ENCODE measurements at regions not wholly inside any gene's neighbourhood (a gene's known extent, or its start where the extent isn't known, plus 50 kb on each side); places are given as distances from the start of the nearest gene placed in this dataset.

DNA sequence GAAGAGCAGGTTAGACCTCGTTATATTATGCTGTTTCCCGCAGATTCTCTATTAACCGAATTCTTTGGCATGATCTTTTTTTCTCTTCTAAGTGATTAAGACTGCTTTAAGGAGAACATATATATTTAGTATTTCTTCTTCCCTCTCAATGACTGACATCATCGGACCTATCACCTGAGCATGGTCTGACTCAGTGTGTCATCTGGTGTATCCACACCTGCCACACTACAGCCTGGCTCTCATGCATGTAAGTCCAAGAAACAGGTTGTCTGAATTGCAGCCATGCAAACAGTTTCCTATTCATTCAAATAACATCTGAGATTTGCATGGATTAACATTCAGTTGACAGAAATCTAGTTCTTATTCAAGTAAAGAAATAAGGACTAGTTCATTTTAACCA, 55.1 kb upstream of the CWC22 start:
- TF ChIP-seq, protein P1, sequence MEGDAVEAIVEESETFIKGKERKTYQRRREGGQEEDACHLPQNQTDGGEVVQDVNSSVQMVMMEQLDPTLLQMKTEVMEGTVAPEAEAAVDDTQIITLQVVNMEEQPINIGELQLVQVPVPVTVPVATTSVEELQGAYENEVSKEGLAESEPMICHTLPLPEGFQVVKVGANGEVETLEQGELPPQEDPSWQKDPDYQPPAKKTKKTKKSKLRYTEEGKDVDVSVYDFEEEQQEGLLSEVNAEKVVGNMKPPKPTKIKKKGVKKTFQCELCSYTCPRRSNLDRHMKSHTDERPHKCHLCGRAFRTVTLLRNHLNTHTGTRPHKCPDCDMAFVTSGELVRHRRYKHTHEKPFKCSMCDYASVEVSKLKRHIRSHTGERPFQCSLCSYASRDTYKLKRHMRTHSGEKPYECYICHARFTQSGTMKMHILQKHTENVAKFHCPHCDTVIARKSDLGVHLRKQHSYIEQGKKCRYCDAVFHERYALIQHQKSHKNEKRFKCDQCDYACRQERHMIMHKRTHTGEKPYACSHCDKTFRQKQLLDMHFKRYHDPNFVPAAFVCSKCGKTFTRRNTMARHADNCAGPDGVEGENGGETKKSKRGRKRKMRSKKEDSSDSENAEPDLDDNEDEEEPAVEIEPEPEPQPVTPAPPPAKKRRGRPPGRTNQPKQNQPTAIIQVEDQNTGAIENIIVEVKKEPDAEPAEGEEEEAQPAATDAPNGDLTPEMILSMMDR (IDR thresholded peaks at IDR 0.05): no peak

DNA sequence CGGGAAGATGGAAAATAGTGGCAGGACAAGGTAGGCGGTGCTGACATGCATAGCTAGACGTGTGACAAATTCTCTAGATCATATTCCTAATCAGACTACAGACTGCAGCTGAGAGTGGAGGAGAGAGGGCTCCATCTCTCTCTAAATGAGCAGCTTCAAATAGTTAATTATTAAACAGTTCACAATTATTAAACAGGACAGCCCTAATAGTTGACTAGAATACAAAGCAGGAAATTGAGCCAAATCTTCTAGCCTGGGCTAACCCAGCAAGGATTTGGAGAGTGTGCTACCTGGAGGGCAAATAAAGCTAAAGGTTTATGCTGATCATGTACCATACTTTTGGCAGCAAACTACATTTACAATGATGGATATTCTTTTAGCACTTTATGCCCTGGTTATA, 54.4 kb upstream of the CWC22 start:
- Histone ChIP-seq H3K27ac (no peak overlapping the region), H3K27me3 (peaks cover 5% of the 10 kb centered on the region), H3K4me3 (ENCODE audit: low read depth in 1 of 2, low read length in 1 of 2) (no peak overlapping the region), H3K36me3 (no peaks in the 10 kb centered on the region), H3K4me1 (ENCODE audit: control insufficient read depth in 1 of 2, insufficient read depth in 1 of 2, low read depth in 1 of 2, low read length in 1 of 2) (no peaks in the 10 kb centered on the region), H3K9me3 (no peaks in the 10 kb centered on the region)
- TF ChIP-seq, protein P1 (IDR thresholded peaks at IDR 0.05): no peak

More for the DNA sequence above, 55.1 kb upstream of the CWC22 start:
- Histone ChIP-seq H3K9me3 (no peaks in the 10 kb centered on the region), H3K27me3 (peaks cover 5% of the 10 kb centered on the region), H3K4me3 (ENCODE audit: low read depth in 1 of 2, low read length in 1 of 2) (no peak overlapping the region), H3K4me1 (ENCODE audit: control insufficient read depth in 1 of 2, insufficient read depth in 1 of 2, low read depth in 1 of 2, low read length in 1 of 2) (no peaks in the 10 kb centered on the region), H3K36me3 (no peaks in the 10 kb centered on the region), H3K27ac (no peak overlapping the region)

DNA sequence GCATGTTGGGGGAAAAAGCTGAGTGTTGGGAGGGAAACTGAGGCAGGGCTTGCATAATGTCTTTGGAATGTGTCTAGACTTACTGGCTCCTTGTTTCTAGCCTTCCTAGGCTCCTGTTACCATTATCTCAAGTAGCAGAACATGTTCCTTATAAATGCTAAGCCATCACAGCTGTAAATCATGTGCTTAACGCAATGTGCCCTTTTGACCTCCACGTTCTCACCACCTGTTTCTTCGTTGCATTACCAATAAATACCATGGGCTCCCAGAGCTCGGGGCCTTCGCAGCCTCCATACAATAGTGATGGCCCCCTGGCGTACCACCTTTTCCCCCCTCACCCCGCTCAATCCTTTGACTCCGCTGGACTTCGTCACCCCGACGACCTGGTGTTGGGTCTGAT, 54.0 kb upstream of the CWC22 start:
- Histone ChIP-seq H3K27ac (no peak overlapping the region), H3K4me1 (ENCODE audit: control insufficient read depth in 1 of 2, insufficient read depth in 1 of 2, low read depth in 1 of 2, low read length in 1 of 2) (no peaks in the 10 kb centered on the region), H3K9me3 (no peaks in the 10 kb centered on the region), H3K4me3 (ENCODE audit: low read depth in 1 of 2, low read length in 1 of 2) (no peak overlapping the region), H3K27me3 (peaks cover 5% of the 10 kb centered on the region), H3K36me3 (no peaks in the 10 kb centered on the region)
- TF ChIP-seq, protein P1 (IDR thresholded peaks at IDR 0.05): no peak

DNA sequence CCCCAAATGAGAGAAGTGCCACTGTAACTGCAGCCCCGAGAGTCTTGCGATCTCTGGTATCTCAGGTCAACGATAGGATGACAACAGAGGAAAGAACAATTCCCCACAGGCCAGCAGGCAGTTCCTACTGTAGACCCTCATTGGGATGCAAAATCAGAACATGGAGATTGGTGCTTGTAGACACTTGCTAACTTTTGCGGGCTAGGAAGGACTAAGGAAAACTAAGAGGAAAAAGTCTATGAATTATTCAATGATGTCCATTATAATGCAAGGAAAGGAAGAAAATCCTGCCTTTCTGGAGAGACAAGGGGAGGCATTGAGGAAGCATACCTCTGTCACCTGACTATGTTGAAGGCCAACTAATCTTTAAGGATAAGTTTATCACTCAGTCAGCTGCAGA, 51.9 kb upstream of the CWC22 start:
- H3K27ac ChIP-seq: no peak overlapping the region
- H3K4me1 ChIP-seq (ENCODE audit: control insufficient read depth in 1 of 2, insufficient read depth in 1 of 2, low read depth in 1 of 2, low read length in 1 of 2): no peaks in the 10 kb centered on the region
- H3K9me3 ChIP-seq: no peaks in the 10 kb centered on the region
- H3K36me3 ChIP-seq: no peaks in the 10 kb centered on the region
- peaks cover under 1% of the 10 kb centered on the region for H3K27me3 ChIP-seq
- TF ChIP-seq, protein P1 (IDR thresholded peaks at IDR 0.05): no peak
- no peak overlapping the region for H3K4me3 ChIP-seq (ENCODE audit: low read depth in 1 of 2, low read length in 1 of 2)

DNA sequence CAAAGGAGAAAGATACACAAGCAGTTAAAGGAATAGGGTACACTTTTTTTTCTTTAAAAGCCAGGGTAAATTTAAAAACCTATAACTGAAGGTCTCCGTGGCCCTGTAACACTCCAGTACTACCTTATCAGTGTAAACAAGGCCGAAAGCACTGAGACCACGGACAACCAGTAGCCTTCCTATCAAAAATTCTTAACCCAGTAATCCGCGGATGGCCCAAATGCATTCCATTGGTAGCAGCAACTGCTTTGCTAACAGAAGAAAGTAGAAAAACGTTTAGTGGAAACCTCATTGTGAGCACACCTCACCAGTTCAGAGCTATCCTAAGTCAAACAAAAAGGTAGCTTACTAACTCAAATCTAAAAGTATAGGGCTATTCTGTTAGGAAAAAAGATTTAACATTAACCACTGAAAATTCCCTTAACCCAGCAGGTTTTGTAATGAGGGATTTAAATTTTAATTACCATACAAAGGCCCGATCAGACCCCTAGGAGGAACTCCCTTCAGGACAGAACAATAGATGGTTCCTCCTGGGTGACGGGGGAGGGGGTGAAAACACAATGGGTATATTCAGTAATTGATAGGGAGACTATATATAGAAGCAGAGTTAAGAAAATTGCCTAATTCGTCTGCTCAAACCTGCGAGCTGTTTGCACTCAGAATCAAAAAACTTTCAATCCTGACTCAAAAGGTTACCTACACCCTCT, 50.8 kb upstream of the CWC22 start:
- H3K27me3 ChIP-seq: no peaks in the 10 kb centered on the region
- TF ChIP-seq, protein P1 (IDR thresholded peaks at IDR 0.05): no peak

More for the DNA sequence above, 50.8 kb upstream of the CWC22 start:
- Histone ChIP-seq H3K4me1 (ENCODE audit: control insufficient read depth in 1 of 2, insufficient read depth in 1 of 2, low read depth in 1 of 2, low read length in 1 of 2) (no peaks in the 10 kb centered on the region), H3K9me3 (no peaks in the 10 kb centered on the region), H3K27ac (no peak overlapping the region), H3K4me3 (ENCODE audit: low read depth in 1 of 2, low read length in 1 of 2) (no peak overlapping the region), H3K36me3 (no peaks in the 10 kb centered on the region)

All from neutrophil (primary cell).